HEK293 (cell line): ENCODE measurements at regions not wholly inside any gene's neighbourhood (a gene's known extent, or its start where the extent isn't known, plus 50 kb on each side); places are given as distances from the start of the nearest gene placed in this dataset.

ENCODE experiments used
- CTCF ChIA-PET: fragments of 350-600 bp; formaldehyde crosslinking; extraction: SDS; loops from one replicate; lab custom pipeline; 2021; ENCODE audit warnings: antibody characterized with exemption; lab: Yijun Ruan, JAX
- POLR2A ChIA-PET: fragments of 300-600 bp; formaldehyde crosslinking; extraction: SDS; loops from one replicate; lab custom pipeline; 2020; ENCODE audit warnings: antibody characterized with exemption, inconsistent platforms; lab: Yijun Ruan, JAX
- H3K27ac ChIP-seq: fragments of 200-500 bp; sonication (Bioruptor generic); 2 replicates; pipeline ENCODE4 v1.5.1; 2014; ENCODE audit warnings: low read depth, low read length, control low read depth, inconsistent platforms; ENCODE audit errors: extremely low read depth
- H3K36me3 ChIP-seq, 2 experiments: fragments of 200-500 bp in 1 of 2; sonication (Bioruptor generic) in 1 of 2; 1 replicate in 1 of 2; 2 replicates in 1 of 2; pipeline ENCODE4 v1.5.1; 2014 to 2017; ENCODE audit warnings: inconsistent platforms in 2 of 2, low read length in 2 of 2; ENCODE audit not compliant: control insufficient read depth in 2 of 2, insufficient read depth in 1 of 2
- H3K4me1 ChIP-seq: fragments of 200-500 bp; sonication (Bioruptor generic); 2 replicates; pipeline ENCODE4 v1.5.1; 2014; ENCODE audit warnings: mild to moderate bottlenecking, low read length, inconsistent platforms; ENCODE audit not compliant: control insufficient read depth, insufficient read depth
- H3K4me3 ChIP-seq: 2 replicates; pipeline ENCODE4 v1.5.1; 2011; ENCODE audit warnings: low read depth, mild to moderate bottlenecking, control low read depth, low read length, moderate library complexity
- H3K9me3 ChIP-seq: fragments of 200-500 bp; sonication (Bioruptor generic); 2 replicates; pipeline ENCODE4 v1.5.1; 2014; ENCODE audit warnings: low read depth, low read length, inconsistent platforms; ENCODE audit not compliant: control insufficient read depth, insufficient read depth
- EGR2 ChIP-seq: fragments of 450-650 bp; formaldehyde crosslinking; IDR thresholded peaks from 2 replicates; pipeline ENCODE4 v1.5.1; 2016; ENCODE audit warnings: low read depth, missing biosample characterization, missing genetic modification characterization
- GFI1B ChIP-seq: fragments of 450-650 bp; formaldehyde crosslinking; IDR thresholded peaks from 2 replicates; pipeline ENCODE4 v1.5.1; 2016; ENCODE audit warnings: missing biosample characterization, missing genetic modification characterization
- HIC1 ChIP-seq: fragments of 450-650 bp; formaldehyde crosslinking; IDR thresholded peaks from 2 replicates; pipeline ENCODE4 v1.5.1; 2016; ENCODE audit warnings: missing biosample characterization, missing genetic modification characterization
- HOXC10 ChIP-seq: sonication (generic); formaldehyde crosslinking; IDR thresholded peaks from 2 replicates; pipeline ENCODE4 v1.8.1; 2023; ENCODE audit warnings: mild to moderate bottlenecking, missing genetic modification reagents
- SP3 ChIP-seq: fragments of 450-650 bp; formaldehyde crosslinking; IDR thresholded peaks from 2 replicates; pipeline ENCODE4 v1.5.1; 2016; ENCODE audit warnings: missing biosample characterization, missing genetic modification characterization
- SP7 ChIP-seq: fragments of 450-650 bp; formaldehyde crosslinking; IDR thresholded peaks from 2 replicates; pipeline ENCODE4 v1.5.1; 2016; ENCODE audit warnings: missing biosample characterization, missing genetic modification characterization
- ZBTB8A ChIP-seq: fragments of 450-650 bp; formaldehyde crosslinking; IDR thresholded peaks from 2 replicates; pipeline ENCODE4 v1.5.1; 2016; ENCODE audit warnings: missing biosample characterization, missing genetic modification characterization
- ZFHX2 ChIP-seq: fragments of 450-650 bp; formaldehyde crosslinking; conservative IDR thresholded peaks from 2 replicates; pipeline ENCODE4 v1.5.1; 2016; ENCODE audit warnings: missing biosample characterization, missing genetic modification characterization
- ZFP69B ChIP-seq: fragments of 450-650 bp; formaldehyde crosslinking; IDR thresholded peaks from 2 replicates; pipeline ENCODE4 v1.5.1; 2016; ENCODE audit warnings: missing biosample characterization, missing genetic modification characterization
- ZNF266 ChIP-seq: fragments of 450-650 bp; formaldehyde crosslinking; IDR thresholded peaks from 2 replicates; pipeline ENCODE4 v1.5.1; 2016; ENCODE audit warnings: missing biosample characterization, missing genetic modification characterization, low read depth
- ZNF292 ChIP-seq: fragments of 450-650 bp; formaldehyde crosslinking; IDR thresholded peaks from 2 replicates; pipeline ENCODE4 v1.5.1; 2016; ENCODE audit warnings: low read depth, missing biosample characterization, missing genetic modification characterization, borderline replicate concordance
- ZNF423 ChIP-seq: fragments of 450-650 bp; formaldehyde crosslinking; IDR thresholded peaks from 2 replicates; pipeline ENCODE4 v1.5.1; 2016; ENCODE audit warnings: missing biosample characterization, missing genetic modification characterization
- ZNF521 ChIP-seq: fragments of 450-650 bp; formaldehyde crosslinking; IDR thresholded peaks from 2 replicates; pipeline ENCODE4 v1.5.1; 2017; ENCODE audit warnings: missing biosample characterization, mild to moderate bottlenecking, missing genetic modification characterization
- ZNF549 ChIP-seq: fragments of 450-650 bp; IDR thresholded peaks from 2 replicates; pipeline ENCODE4 v1.5.1; 2018; ENCODE audit warnings: missing biosample characterization, missing genetic modification characterization, mild to moderate bottlenecking, inconsistent platforms, moderate library complexity
- ZNF704 ChIP-seq: fragments of 450-650 bp; formaldehyde crosslinking; IDR thresholded peaks from 2 replicates; pipeline ENCODE4 v1.5.1; 2016; ENCODE audit warnings: missing biosample characterization, missing genetic modification characterization
- ZSCAN30 ChIP-seq: fragments of 450-650 bp; IDR thresholded peaks from 2 replicates; pipeline ENCODE4 v1.5.1; 2018; ENCODE audit warnings: missing biosample characterization, mild to moderate bottlenecking, missing genetic modification characterization, moderate library complexity
- TF ChIP-seq, protein P1 (sequence below): fragments of 450-650 bp; formaldehyde crosslinking; IDR thresholded peaks from 2 replicates; pipeline ENCODE4 v1.5.1; 2017; ENCODE audit warnings: missing biosample characterization, missing genetic modification characterization
- TF ChIP-seq, protein P2 (sequence below): IDR thresholded peaks from 2 replicates; pipeline ENCODE4 v1.6.1; 2011; ENCODE audit warnings: mild to moderate bottlenecking, low read depth, low read length, borderline replicate concordance
- TF ChIP-seq, protein P3 (sequence below): fragments of 450-650 bp; formaldehyde crosslinking; IDR thresholded peaks from 2 replicates; pipeline ENCODE4 v1.5.1; 2016; ENCODE audit warnings: missing biosample characterization, missing genetic modification characterization, borderline replicate concordance
- TF ChIP-seq, protein P4 (sequence below): fragments of 450-650 bp; formaldehyde crosslinking; IDR thresholded peaks from 2 replicates; pipeline ENCODE4 v1.5.1; 2016; ENCODE audit warnings: missing biosample characterization, missing genetic modification characterization
- TF ChIP-seq, protein P5 (sequence below): fragments of 450-650 bp; formaldehyde crosslinking; IDR thresholded peaks from 2 replicates; pipeline ENCODE4 v1.5.1; 2016; ENCODE audit warnings: missing biosample characterization, missing genetic modification characterization

DNA sequence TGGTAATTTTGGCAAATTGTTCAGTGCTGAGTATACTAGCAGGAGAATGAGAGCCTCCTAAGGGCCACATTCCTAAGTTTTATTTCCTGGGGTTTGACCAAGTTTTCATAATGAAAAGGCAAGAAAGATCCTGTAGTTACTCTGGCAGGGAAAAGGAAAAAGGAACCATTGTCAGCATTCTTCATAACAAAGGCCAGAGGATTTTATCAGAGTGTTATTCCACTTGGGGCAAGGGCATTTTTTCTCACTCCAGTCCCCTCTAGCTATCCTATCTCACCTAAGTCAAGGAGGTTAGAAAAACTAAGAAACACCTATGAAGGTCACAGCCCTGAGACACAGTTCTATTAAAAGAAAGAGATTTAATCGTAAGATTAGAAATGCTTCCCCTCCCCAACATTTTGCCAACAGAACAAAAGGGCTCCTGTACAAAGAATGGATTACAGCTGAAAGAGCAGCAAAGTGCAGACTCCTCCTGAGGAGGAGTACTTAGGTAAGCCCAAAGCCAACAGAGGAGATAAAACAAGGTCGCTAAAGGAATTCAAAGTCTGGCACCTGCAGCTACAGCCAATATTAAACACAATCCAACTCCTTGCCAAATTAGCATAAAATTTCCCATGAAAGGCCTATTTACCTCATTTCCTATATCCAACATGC is 162.4 kb downstream of the GALC start (continued):
- TF ChIP-seq HIC1 (tag by site-specific recombination) (no peak), GFI1B (no peak), ZNF423 (tag by site-specific recombination) (no peak), ZNF704 (no peak), ZBTB8A (tag by site-specific recombination) (no peak), ZNF521 (tag by site-specific recombination) (no peak), ZNF266 (tag by site-specific recombination) (no peak), SP3 (no peak), SP7 (tag by site-specific recombination) (no peak)
- TF ChIP-seq, protein P1, sequence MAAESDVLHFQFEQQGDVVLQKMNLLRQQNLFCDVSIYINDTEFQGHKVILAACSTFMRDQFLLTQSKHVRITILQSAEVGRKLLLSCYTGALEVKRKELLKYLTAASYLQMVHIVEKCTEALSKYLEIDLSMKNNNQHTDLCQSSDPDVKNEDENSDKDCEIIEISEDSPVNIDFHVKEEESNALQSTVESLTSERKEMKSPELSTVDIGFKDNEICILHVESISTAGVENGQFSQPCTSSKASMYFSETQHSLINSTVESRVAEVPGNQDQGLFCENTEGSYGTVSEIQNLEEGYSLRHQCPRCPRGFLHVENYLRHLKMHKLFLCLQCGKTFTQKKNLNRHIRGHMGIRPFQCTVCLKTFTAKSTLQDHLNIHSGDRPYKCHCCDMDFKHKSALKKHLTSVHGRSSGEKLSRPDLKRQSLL (tag by site-specific recombination): no peak

GRCh38 chr14:87829543-87829942 is 163.4 kb downstream of the GALC start:
- ChIA-PET POLR2A (no interaction called here), CTCF (interaction anchor here (0.6 to 2.5 kb wide), 2 partner anchors 24 to 66 kb away, joined by 3 to 6 read pairs; no protein-coding TSS in a partner anchor)

GRCh38 chr14:87824266-87824665 is 168.7 kb downstream of the GALC start:
- Histone ChIP-seq H3K4me1 (no peaks in the 10 kb centered on the region), H3K27ac (no peak overlapping the region), H3K36me3 (no peaks in the 10 kb centered on the region), H3K4me3 (no peak overlapping the region), H3K9me3 (no peaks in the 10 kb centered on the region)
- POLR2A ChIA-PET: no interaction called here
- CTCF ChIA-PET: no interaction called here
- no peak for TF ChIP-seq ZNF549 (tag by site-specific recombination)
- TF ChIP-seq, protein P2, sequence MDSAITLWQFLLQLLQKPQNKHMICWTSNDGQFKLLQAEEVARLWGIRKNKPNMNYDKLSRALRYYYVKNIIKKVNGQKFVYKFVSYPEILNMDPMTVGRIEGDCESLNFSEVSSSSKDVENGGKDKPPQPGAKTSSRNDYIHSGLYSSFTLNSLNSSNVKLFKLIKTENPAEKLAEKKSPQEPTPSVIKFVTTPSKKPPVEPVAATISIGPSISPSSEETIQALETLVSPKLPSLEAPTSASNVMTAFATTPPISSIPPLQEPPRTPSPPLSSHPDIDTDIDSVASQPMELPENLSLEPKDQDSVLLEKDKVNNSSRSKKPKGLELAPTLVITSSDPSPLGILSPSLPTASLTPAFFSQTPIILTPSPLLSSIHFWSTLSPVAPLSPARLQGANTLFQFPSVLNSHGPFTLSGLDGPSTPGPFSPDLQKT: no peak
- no peak for TF ChIP-seq HOXC10
- TF ChIP-seq ZNF292: no peak
- no peak for TF ChIP-seq EGR2 (tag by site-specific recombination)
- no peak for TF ChIP-seq ZFP69B (tag by site-specific recombination)
- TF ChIP-seq, protein P3, sequence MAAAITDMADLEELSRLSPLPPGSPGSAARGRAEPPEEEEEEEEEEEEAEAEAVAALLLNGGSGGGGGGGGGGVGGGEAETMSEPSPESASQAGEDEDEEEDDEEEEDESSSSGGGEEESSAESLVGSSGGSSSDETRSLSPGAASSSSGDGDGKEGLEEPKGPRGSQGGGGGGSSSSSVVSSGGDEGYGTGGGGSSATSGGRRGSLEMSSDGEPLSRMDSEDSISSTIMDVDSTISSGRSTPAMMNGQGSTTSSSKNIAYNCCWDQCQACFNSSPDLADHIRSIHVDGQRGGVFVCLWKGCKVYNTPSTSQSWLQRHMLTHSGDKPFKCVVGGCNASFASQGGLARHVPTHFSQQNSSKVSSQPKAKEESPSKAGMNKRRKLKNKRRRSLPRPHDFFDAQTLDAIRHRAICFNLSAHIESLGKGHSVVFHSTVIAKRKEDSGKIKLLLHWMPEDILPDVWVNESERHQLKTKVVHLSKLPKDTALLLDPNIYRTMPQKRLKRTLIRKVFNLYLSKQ: no peak
- TF ChIP-seq, protein P4, sequence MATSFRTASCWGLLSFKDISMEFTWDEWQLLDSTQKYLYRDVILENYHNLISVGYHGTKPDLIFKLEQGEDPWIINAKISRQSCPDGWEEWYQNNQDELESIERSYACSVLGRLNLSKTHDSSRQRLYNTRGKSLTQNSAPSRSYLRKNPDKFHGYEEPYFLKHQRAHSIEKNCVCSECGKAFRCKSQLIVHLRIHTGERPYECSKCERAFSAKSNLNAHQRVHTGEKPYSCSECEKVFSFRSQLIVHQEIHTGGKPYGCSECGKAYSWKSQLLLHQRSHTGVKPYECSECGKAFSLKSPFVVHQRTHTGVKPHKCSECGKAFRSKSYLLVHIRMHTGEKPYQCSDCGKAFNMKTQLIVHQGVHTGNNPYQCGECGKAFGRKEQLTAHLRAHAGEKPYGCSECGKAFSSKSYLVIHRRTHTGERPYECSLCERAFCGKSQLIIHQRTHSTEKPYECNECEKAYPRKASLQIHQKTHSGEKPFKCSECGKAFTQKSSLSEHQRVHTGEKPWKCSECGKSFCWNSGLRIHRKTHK (tag by site-specific recombination): no peak

More at GRCh38 chr14:87829543-87829942, 163.4 kb downstream of the GALC start:
- Histone ChIP-seq H3K9me3 (no peaks in the 10 kb centered on the region), H3K27ac (no peak overlapping the region)
- TF ChIP-seq ZSCAN30 (tag by site-specific recombination) (no peak), ZFHX2 (tag by site-specific recombination) (no peak)
- TF ChIP-seq, protein P5, sequence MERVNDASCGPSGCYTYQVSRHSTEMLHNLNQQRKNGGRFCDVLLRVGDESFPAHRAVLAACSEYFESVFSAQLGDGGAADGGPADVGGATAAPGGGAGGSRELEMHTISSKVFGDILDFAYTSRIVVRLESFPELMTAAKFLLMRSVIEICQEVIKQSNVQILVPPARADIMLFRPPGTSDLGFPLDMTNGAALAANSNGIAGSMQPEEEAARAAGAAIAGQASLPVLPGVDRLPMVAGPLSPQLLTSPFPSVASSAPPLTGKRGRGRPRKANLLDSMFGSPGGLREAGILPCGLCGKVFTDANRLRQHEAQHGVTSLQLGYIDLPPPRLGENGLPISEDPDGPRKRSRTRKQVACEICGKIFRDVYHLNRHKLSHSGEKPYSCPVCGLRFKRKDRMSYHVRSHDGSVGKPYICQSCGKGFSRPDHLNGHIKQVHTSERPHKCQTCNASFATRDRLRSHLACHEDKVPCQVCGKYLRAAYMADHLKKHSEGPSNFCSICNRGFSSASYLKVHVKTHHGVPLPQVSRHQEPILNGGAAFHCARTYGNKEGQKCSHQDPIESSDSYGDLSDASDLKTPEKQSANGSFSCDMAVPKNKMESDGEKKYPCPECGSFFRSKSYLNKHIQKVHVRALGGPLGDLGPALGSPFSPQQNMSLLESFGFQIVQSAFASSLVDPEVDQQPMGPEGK: no peak
- TF ChIP-seq, all 188 proteins: peak for 0
- H3K4me3 ChIP-seq: no peak overlapping the region
- H3K4me1 ChIP-seq: no peaks in the 10 kb centered on the region
- no peaks in the 10 kb centered on the region for H3K36me3 ChIP-seq
